HFF-Myc (cell line): ENCODE measurements at regions not wholly inside any gene's neighbourhood (a gene's known extent, or its start where the extent isn't known, plus 50 kb on each side); places are given as distances from the start of the nearest gene placed in this dataset.

Experiments
- DNase-seq: peaks from one replicate; pipeline ENCODE4 v3.0.0-alpha.2; 2011; ENCODE audit warnings: low read depth; ENCODE audit errors: extremely low read depth
- H3K4me3 ChIP-seq: replicated peaks from 2 replicates; pipeline ENCODE4 v1.5.1; 2011; ENCODE audit warnings: low read depth, mild to moderate bottlenecking, control low read depth, low read length
- CTCF ChIP-seq: IDR thresholded peaks from 2 replicates; pipeline ENCODE4 v1.5.1; 2012; ENCODE audit warnings: mild to moderate bottlenecking, low read depth, low read length, control low read depth; ENCODE audit errors: missing control alignments

- no peak for DNase-seq
- no peak for TF ChIP-seq CTCF
- no peak overlapping the region for H3K4me3 ChIP-seq
Measured at GRCh38 chr5:21665524-21665923, 1187.6 kb downstream of the CDH12 start.

- no peak overlapping the region for H3K4me3 ChIP-seq
- no peak for TF ChIP-seq CTCF
- no peak for DNase-seq
Measured at GRCh38 chr5:21663082-21663481, 1190.1 kb downstream of the CDH12 start.

- TF ChIP-seq CTCF = no peak
- no peak for DNase-seq
- H3K4me3 ChIP-seq = no peak overlapping the region
Measured at GRCh38 chr5:21661184-21661583, 1192.0 kb downstream of the CDH12 start.

GRCh38 chr5:21654556-21654955 lies 1198.6 kb downstream of the CDH12 start:
- no peak for TF ChIP-seq CTCF
- no peak for DNase-seq
- no peak overlapping the region for H3K4me3 ChIP-seq

- TF ChIP-seq CTCF = no peak
- no peak for DNase-seq
- H3K4me3 ChIP-seq = no peak overlapping the region
Measured at GRCh38 chr5:21649969-21650368, 1203.2 kb downstream of the CDH12 start.

- no peak for TF ChIP-seq CTCF
- no peak for DNase-seq
- no peak overlapping the region for H3K4me3 ChIP-seq
Measured at GRCh38 chr5:21646469-21646868, 1206.7 kb downstream of the CDH12 start.

GRCh38 chr5:21644032-21644431 lies 1209.1 kb downstream of the CDH12 start:
- no peak for DNase-seq
- H3K4me3 ChIP-seq = no peak overlapping the region
- no peak for TF ChIP-seq CTCF
